HG03095 (cell line): ENCODE measurements at regions not wholly inside any gene's neighbourhood (a gene's known extent, or its start where the extent isn't known, plus 50 kb on each side); places are given as distances from the start of the nearest gene placed in this dataset.

Experiments
- ATAC-seq: cut with Tn5 transposase; IDR thresholded peaks from one replicate; pipeline ENCODE4 v1.9.1; 2021; ENCODE audit warnings: moderate library complexity; ENCODE audit not compliant: unreplicated experiment

DNA sequence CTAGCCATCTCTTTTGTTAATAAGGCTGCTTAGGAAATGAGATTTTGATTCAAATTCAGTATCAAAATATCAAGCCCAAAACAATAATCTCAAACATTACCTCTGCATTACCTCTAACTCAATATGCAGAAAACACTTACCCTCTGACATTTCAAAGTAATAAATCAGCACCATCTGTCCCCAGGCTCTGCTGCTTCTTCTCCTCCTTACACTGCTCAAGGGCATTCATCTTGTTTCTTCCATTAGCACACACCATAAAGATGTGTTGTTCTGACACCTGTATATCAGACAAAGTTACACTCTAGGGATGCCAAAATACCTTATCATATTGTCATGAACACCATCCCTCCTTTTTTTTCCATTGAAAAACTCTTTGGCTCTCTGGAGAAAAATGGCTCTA, 1630.3 kb downstream of the RPA4 start:
- no peak for ATAC-seq

DNA sequence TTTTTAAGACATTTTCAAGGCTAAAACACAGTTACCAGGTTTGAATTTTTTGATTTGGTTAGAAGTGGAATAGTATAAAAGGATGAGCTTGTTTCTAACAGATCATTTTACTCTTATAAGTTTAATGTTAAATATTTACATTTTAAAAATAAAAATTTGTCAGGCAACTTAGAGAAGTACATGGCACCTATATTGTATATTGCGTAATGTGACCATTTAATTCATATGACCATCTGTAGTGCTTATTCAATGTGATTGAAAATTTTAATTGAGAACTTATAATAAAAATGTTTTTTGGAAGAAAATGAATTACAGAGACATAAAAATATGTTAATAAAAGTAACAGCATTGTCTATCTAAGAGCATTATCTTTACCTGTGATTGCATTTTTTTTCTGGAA, 1632.4 kb downstream of the RPA4 start:
- no peak for ATAC-seq

DNA sequence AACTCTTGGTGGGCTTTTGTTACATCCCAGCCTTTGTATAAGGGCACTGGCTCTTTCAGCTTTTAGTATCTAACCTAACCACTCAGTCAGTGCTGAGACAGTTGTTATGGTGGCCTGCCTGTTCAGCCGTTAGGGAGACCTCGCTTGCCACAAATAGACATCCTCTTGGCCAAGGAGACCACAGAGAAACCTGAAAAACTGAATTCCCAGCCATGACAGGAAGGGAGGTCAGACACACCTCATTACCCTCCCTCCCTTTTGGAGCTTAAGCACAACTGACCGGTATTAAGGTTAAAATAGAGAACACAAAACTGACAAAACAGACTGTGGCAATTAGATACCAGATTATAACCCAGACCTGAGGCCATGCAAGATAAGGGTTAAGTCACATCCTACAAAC, 1639.3 kb downstream of the RPA4 start:
- ATAC-seq: no peak

GRCh38 chrX:98523521-98523920, 1639.8 kb downstream of the RPA4 start:
- no peak for ATAC-seq

GRCh38 chrX:98548519-98548918, 1664.8 kb downstream of the RPA4 start:
- ATAC-seq: no peak

DNA sequence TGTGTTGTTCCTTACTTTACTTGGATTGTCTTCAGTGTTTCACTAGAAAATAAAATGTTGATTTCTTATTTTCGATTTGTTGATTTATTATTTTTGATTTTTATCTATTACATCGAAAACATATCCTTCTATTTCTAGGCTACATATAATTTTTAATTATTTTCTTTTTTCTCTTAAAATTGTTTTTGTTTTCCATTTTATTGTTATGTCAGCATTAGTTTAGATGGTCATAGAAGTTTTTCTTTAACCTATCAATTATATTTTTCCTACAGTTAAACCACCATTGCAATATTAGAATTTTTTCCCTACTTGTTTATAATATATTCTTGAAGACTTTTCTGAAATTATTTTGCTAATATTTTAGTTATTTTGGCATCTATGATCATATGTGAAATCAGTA, 1685.1 kb downstream of the RPA4 start:
- ATAC-seq: no peak

GRCh38 chrX:98605941-98606340, 1722.2 kb downstream of the RPA4 start:
- ATAC-seq: no peak

DNA sequence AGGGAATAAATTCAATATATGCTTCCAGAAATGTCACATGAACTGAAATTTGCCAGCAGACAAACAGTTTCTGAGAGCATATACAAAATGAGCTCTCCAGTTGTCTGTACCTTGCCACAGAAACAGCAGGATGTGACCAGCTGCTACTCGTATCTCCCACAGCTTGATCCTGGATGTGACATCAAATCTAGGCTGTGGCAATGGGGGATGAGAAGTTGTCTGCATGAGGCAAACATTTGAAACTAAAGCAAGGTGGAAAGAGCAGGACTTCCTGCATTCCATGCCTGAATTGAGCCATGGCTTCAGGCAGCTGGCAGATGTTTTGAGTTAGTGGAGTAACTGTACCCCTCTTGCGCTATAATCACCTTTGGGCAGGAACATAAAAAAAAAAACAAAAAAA, 1724.0 kb downstream of the RPA4 start:
- ATAC-seq: no peak

- ATAC-seq: no peak
These were observed 1743.9 kb downstream of the RPA4 start for GRCh38 chrX:98627645-98628044.

DNA sequence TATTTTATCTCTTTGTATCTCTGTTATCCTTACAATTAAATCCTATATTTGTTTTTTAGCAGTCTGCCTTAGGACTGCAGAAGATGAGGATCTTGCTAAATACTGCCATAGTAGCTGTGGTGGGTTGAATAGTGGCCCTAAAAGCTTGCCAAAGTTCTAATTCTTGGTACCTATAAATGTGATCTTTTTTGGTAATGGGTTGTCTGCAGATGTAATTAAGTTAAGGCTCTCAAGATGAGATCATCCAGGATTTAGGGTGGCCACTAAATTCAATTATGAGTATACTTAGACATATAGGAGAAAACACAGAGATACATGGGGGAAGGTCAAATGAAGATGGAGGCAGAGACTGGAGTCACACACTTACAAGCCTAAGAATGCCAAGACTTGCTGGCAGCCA, 1753.7 kb downstream of the RPA4 start:
- no peak for ATAC-seq

GRCh38 chrX:98646351-98646750, 1762.6 kb downstream of the RPA4 start:
- no peak for ATAC-seq

DNA sequence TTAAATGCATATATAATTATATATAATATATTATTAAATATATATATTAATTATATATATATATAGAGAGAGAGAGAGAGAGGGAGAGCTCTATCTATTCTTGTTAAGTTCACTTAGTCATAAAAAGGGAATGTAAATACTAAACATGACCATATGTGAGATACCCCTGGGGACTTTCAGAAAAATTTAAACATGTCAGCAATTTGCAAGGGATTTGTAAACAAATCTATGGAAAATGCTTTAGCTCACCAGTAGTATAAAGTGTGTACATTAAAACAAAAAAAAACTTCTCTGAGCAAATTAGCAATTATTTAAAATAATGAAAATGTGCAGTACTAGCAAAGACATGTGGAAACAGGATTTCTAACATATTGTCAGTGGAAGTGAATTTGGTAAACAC, 1755.5 kb downstream of the PCDH19 start:
- no peak for ATAC-seq
